HT1080 (cell line): ENCODE measurements at regions not wholly inside any gene's neighbourhood (a gene's known extent, or its start where the extent isn't known, plus 50 kb on each side); places are given as distances from the start of the nearest gene placed in this dataset.

Experiments used
- DNase-seq: peaks from one replicate; pipeline ENCODE4 v3.0.0-alpha.2; 2015; ENCODE audit warnings: low read depth

DNA sequence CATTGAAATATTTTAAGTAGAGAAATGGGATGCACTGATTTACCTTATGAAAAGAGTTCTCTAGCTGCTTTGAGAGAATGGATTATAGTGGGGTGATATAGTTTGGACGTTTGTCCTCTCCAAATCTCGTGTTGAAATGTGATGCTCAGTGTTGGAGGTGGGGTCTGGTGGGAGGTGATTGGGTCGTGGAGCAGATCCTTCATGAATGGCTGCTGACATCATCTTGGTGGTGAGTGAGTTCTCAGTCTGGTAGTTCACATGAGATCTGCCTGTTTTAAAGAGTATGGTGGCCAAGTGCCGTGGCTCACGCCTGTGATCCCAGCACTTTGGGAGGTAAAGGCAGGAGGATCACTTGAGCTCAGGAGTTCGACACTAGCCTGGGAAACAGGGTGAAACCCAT, 58.7 kb upstream of the SH3RF3 start:
- DNase-seq: no peak

DNA sequence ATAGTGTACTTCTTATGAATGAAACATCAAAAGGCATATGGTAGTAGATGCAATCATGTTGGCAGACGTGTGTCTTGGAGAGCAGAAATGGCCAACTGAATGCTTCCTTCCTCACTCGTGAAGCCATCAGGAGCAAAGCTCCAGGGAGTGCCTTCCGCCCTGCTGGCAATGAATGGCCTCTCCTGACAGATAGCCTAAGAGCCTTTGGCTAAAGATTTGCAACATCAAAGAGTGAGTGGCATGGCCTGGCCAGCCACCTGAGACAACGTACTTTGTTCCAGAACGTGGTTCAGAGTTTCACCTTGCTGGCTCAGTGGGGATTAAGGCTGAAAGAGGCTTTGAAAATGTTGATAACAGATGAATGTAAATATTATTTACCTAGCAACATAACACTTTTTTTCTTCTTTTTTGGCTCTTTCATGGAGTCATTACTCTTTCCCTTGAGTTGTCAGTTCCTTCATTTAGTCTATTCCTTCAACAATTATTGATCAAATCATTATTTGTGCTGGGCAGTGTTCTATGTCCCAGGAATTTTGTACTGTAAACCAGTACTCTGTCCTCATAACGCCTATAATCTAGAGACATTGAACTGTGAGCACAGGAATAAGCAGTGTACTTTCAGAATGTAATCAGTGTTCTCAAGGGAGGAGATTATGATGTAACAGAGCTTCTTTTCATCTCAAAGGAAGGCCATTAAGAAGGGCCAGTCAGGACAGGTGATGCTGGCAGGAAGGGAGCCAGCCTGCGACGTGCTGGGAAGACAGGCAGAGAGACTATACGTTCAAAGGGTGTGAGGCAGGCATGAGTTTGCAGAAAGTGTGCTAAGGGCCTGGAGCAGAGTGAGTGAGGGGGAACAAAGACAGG, 59.4 kb upstream of the SH3RF3 start:
- no peak for DNase-seq

DNA sequence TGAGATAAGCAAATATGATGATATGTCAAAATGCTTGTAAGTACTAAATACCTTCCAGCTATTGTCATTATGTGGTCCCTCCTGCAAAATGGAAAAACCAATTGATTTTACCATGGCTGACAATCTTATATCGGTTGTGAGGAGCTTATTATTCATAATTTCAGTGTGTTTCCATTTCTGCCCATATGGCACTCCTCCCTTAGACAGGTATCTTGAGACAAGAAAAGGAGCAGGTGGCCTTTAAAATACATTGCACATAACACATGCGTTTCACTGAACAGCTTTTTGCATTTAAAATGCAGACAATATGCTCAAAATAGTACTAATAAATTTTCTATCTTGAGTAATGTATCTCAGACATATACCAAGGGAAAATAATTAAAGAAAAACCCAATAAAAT, 60.2 kb upstream of the SH3RF3 start:
- no peak for DNase-seq

DNA sequence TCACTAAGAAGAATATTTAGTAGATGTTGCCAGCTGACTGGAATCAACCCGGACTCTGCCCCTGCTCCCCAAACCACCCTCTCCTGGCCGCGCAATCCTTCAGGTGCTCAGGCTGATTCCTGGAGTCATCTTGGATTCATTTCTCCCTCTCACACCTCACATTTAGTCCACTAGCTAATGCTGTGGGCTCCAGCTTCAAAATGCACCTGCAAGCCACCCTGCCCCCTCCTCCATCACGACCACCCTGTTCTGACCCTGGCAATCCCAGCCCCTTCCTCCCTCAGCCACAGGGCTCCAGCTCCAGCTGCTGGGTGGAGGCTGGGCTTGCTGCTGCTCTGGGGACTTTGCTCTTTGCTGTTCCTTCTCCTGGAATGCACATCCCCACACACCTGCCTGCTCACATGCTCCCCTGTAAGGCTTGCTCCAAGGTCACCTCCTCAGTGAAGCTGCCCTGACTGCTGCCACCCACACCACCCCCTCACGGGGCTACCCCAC, 61.3 kb upstream of the SH3RF3 start:
- no peak for DNase-seq

DNA sequence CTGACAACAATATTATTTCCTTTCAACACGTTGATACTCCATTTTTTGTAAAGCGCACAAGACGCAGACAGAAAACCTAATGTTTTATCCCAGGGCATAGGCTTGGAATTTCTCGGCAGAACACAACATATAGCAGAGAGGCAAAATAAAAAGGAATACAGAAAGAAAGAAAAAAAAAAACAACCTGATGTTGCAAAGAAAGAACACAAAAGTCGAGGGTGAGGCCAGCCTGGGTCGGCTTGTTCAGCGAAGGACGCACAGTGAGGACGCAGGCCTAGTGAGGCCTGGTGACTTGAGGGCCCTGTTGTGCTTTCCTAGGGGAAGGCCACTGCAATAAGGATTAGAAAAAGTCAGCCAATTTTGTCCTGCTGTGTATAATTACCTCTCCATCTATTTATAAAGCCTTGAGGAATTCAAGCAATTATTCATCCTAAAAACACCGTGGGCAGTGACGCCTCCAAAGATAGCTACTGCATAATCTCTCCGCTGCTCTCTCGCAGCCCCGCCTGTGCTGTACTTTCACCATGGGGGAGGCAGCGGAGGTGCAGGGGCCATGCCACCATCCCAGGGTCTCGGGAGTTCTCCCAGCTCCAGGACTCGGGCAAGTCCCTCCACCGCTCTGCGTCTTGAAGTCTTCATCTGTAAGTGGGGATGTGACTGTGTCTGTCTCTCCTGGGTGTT, 61.9 kb upstream of the SH3RF3 start:
- DNase-seq: no peak

DNA sequence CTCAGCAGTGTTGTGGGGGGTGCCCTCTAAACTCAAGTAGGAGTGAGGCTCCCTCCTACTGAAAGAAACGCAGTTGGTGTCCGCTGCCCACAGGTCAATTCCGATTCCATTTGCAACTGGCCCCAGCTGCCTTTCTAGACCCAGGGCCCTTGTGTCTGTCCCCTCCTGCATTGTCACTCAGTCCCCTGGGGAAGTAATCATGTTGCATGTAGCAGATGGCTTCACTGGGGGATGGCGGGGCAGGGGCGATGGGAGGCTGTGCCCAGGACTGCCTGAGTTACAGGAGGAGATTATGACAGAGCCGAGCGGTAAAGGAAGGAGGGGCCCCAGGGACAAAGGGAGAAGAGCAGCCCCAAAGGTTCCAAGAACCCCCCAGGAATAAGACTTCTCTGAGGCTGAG, 62.5 kb upstream of the SH3RF3 start:
- no peak for DNase-seq

DNA sequence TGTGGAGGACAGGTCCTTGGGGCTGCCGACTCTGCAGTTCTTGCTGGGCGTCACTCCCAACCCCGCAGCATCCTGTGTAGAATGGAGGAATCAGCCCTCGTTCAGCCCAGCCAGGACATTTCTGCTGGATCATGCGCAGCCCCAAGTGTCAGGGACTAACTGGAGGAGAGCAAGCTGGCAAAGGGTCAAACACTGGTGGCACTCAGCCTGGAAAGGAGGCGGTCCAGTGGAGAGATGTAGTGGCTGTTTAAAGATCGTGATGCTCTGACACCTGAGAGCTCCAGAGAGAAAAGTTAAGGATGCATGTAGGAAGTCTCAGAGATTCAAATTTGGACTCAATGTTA, 63.6 kb upstream of the SH3RF3 start:
- no peak for DNase-seq

DNA sequence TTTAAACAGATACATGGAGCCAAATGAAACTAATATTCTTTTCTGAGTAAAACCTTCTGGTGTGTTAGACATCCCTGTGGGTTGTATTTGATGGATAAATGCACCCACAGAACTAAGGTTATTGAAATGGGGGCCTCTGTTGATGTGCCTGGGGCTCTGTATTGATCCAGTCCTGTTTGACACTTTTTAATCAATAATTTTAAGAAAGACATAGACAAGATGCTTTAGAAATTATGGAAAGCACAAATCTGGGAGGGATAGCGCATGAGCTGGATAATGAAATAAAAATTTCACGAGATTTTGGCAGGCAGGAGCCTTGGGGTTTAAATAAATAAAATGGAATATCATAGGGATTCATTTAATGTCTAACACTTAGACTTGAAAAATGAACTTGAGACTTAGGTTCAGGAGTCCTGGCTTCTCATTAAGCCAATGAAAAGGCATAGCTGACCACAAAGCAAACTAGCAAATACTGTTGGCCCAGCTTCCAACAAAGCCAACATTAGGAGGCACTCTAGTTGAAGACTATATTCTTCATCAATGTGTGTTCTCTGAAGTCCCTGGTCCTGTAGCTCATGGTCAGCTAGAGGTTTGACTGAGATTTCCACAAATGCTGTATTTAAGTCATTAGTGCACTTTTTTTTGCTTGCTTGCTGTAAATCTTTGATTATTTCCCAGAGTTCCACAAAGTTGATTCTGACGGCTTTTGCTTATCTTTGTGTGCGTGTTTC, 64.2 kb upstream of the SH3RF3 start:
- no peak for DNase-seq

DNA sequence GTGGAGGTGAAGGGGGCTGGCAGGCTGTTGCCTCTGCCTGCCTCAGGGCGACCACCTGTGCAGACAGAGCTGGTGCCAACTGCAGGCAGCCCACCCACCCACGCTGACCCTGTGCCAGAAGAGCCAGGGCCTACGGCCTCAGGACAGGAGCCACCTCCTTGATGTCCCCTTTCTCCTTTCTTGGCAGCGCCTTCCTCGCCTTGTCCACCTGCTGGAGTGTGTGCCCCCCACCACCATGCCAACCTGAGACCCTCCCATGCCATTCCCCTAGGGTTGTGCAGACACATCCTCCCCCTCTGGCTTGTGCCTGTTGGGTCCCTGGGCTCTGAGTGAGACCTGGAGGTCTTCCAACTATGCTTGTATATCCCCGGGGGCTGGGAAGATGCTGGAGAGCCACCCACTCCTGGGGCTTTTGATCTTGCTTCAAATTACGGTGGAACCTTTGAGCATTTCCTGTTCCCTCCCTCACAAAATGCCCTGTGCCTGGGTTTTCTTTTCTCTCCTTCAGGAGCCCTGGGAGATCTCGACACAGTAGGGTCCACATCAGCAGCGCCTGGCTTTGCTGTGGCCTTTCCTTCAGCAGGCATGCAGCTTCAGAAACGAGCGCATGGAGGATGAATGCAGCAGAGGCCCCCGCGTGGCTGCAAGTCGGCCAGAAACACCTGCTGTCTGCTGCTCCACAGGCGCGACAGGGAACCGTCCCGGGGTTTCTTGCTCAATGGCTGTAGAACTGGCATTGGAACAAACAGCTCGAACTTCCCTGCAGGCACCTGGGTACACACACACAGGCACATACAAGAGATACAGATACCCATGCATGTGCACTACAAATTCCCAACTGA, 65.9 kb upstream of the SH3RF3 start:
- no peak for DNase-seq

DNA sequence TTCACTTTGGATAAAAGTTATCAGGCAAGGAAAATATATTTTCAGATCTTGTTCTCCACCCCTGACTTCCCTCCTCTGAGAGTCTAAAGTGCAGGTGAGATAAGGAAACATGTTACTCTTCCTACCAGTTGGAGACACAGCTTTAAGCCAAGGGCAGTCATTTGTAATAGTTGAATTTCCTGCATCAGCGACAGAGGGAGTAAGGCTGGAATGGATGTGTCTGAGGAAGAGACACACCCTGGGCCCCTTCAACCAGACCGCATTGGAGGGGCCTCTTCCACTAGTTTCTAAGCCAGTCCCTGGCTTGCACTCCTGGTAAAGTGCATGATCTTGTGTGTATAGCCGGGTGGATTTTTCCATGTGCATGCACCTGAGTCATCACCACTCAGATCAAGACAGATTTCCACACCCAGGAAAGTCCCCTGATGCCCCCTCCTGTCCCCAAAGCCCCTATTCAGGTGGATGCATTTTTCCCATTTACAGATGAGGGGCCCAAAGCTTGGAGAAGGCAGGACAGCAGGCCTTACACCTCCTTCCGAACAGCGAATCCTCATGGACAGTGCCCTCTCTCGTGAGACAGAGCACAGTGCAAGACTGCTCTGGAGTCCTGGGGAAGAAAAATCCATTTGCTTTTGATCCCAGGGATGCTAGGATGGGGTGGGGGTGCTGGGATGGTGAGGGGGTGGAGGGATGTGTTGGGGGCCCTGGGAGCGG, 66.7 kb upstream of the SH3RF3 start:
- no peak for DNase-seq

DNA sequence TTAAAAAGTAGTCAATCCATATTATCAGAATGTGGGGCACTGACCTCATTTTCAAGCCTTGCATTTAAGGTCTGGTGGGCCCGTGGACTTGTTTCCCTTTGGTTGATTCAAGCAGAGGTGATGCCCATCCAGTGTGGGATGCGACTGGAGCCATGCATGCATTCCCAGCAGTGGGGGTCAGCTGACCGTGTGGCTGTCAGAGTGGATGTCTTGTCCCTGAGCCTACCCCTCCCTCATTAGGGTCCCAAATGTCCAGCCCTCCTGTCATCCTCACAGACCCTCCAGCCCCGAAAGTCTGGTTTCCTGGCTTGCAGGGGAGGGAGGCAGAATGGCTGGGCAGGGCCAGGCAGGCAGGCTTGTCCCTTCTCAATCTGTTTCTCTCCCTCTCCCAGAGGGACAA, 67.3 kb upstream of the SH3RF3 start:
- DNase-seq: no peak

DNA sequence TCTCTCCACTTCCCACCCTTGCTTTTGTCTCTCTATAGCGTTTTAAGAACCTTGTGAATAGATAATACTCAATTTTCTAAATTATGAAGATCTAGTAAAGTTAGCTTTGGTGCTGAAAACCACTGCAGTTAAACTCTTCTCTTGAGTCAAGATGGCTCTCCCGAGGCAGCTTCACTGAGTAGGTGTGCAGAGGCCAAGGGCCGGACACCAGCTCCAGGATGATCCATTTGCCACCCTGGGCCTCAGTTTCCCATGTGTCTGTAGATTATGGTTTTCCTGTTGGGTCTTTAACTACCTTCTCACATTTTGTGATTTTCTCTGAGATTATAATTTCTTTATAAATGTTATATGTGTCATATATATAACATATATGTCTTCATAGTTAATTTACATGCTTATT, 68.5 kb upstream of the SH3RF3 start:
- DNase-seq: no peak

DNA sequence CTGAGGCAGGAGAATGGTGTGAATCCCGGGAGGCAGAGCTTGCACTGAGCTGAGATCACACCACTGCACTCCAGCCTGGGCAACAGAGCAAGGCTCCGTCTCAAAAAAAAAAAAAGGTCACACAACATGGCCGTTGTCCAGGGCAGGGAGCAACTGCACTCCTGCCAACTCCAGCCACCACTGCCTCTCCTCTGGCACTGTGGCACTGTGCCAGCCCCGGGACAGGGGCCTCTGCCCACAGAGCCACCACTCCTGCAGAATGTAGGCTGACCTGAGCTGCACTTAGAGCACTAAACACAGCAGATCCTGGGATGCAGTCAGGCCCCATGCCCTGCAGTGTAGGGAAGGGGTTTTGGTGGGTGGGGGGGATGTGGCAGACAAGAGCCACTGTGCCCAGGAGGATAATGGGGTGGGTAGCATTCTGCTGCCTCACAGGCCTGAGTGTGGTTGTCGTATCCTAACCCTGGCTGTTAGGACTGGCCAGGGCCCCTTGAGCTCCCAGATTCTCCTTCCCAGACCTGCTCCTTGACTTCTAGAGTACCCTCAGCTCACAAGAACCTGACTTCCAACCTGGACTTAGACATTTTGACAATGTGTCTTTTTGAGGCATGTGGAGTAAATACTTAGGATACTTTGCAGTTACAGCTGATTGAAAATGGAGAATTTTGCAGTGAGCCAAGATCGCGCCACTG, 69.4 kb upstream of the SH3RF3 start:
- no peak for DNase-seq

DNA sequence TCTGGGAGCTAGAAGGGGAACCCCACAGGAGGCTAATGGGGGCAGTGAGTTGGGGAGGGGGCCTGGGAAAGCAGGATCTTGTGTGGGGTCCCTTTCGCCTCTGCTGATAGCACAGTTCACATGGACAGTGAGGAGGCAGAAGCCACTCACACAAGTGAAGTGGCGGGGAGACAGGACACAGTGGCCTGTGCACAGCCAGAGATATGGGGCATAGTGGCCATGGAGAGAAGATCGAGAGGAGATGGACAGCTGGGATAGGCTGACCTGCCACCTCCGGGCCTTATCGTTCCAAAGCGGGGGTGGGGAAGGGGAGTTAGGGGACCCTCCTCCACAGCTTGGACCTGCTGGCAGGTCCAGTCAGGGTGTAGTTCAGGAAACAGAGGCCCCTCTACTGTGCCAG, 69.8 kb upstream of the EDAR start:
- no peak for DNase-seq

DNA sequence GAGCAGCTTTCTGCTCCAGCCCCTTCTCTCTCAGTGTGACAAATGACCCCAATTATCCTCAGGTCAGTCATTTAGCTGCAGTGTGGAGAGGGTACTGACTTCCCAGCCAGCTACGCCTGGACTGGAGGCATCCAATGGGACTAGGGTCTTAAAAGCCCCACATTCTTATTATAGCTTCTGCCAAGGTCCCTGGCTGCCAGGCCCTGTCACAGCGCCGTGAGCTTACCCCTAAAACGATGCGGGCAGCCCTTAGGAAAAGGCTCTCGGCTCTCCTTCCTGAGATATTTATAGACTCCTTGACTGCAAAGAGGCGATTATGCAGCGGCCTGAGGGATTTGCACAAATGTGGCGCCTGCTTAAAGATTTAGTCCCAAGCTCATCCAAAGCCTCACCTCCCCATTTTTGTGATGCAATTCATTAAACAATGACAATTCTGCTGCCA, 69.2 kb upstream of the EDAR start:
- no peak for DNase-seq

DNA sequence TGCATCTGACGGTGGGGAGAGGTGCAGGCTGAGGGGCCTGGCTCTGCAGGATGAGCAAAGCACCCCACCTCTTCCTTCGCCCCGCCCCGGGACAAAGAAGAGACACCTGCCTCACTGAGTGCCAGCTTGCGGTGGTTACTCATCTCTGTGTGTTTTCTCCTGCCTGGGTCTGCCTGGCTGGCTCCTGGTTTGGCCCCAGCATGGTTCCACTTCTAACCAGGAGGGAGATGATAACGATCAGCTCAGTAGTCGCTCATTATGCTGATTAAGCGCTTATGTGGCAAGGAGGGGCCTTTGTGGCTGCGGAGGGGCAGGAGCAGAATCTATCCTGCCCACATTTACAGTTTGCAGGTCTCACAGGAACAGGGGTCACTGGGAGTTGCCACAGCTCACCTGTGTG, 68.7 kb upstream of the EDAR start:
- DNase-seq: no peak

DNA sequence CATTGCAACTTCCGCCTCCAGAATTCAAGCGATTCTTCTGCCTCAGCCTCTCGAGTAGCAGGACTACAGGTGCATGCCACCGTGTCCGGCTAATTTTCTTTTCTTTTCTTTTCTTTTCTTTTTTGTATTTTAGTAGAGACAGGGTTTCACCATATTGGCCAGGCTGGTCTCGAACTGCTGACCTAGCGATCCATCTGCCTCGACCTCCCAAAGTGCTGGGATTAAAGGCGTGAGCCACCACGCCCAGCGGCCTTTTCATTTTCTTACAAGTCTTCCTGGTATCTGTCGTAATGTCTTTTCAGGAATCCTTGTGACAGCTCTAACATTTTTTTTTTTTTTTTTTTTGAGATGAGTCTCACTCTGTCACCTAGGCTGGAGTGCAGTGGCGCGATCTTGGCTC, 66.4 kb upstream of the EDAR start:
- no peak for DNase-seq

DNA sequence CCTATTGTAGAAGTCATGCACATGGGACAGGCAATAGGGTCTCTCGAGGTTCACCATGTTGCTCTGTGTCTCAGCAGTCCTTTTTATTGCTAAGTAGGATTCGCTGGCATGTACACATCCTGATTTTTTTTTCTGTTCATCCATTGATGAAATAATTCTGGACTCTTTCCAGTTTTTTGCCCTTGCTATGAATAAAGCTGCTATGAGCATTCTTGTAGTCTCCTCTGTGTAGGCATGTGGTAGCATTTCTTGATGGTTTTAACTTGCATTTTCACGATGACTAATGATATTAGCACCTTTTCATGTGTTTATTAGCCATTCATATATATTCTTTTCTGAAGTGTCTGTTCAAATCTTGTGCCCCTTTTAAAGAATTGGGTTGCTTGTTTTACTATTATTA, 65.8 kb upstream of the EDAR start:
- DNase-seq: no peak

DNA sequence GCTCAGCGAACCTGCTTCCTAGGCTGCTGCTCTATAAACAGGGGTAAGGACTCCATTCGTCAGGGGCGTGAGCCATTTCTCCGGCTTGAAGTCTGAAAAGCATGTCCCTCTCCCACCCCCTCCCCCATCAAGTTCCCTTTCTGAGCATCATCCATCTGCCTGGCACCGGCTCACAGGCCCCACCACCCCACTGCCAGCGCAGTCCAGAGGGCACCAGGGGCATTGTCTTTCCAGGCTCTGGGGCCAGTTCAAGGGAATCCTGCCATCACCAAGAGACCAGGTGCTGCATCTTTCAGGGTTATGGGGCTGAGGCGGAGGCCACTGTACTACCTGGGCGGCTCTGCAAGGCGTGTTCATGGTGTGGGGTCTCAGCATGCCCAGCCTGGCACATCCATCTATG, 64.7 kb upstream of the EDAR start:
- DNase-seq: no peak

DNA sequence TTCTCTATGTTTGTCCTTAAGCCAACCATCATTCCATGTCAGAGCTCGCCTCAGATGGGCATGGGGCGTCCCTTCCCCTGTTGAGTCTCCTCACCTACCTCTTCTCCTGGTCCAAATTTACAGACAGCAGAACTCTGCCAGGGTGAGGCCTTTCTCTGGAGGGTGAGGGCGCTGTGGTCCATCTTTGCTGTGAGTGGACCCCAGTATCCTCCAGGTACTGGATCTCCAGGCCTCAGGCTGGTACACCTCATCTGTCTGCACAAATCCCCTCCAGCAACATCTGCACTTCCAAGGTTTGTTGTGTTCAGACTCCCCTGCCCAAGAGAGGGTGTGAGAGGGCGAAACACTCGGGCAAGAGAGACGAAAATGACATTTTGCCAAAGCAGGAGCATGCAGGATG, 63.9 kb upstream of the EDAR start:
- DNase-seq: no peak
